ENCODE measurements at regions not wholly inside any gene's neighbourhood (a gene's known extent, or its start where the extent isn't known, plus 50 kb on each side); places are given as distances from the start of the nearest gene placed in this dataset.

- TF ChIP-seq, protein P1, sequence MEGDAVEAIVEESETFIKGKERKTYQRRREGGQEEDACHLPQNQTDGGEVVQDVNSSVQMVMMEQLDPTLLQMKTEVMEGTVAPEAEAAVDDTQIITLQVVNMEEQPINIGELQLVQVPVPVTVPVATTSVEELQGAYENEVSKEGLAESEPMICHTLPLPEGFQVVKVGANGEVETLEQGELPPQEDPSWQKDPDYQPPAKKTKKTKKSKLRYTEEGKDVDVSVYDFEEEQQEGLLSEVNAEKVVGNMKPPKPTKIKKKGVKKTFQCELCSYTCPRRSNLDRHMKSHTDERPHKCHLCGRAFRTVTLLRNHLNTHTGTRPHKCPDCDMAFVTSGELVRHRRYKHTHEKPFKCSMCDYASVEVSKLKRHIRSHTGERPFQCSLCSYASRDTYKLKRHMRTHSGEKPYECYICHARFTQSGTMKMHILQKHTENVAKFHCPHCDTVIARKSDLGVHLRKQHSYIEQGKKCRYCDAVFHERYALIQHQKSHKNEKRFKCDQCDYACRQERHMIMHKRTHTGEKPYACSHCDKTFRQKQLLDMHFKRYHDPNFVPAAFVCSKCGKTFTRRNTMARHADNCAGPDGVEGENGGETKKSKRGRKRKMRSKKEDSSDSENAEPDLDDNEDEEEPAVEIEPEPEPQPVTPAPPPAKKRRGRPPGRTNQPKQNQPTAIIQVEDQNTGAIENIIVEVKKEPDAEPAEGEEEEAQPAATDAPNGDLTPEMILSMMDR (IDR thresholded peaks at IDR 0.05) = no peak
- no peak for TF ChIP-seq POLR2A (IDR thresholded peaks at IDR 0.05)
These were observed 115.5 kb downstream of the KCNF1 start for GRCh38 chr2:11027195-11027594.

All from heart left ventricle (tissue), 13 donors.